ENCODE measurements at regions not wholly inside any gene's neighbourhood (a gene's known extent, or its start where the extent isn't known, plus 50 kb on each side); places are given as distances from the start of the nearest gene placed in this dataset.

DNA sequence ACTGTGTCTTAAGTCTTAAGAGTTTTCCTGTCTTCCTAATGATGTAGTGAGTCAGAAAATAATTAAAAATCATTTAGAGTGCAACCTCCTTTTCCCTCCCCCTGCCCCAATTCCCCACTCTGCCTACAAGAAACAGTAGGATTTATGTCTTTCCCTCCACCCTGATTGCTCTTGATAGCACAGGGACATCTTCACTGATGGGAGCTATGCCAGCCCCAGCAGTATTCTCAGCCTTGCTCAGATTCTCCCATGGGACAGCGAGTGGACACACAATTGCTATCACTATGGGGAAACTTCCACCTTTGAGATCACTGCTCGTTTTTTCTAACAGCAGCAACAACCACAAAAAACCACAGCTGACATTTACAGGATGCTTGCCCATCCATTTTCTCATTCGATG, 216.6 kb upstream of the PLXNA2 start:
- no peaks in the 10 kb centered on the region for H3K27me3 ChIP-seq (replicated peaks; ENCODE audit: insufficient read depth, low read length)
- no peak overlapping the region for H3K4me2 ChIP-seq (ENCODE audit: low read depth, low read length)
- TF ChIP-seq EZH2phosphoT487 (IDR thresholded peaks at IDR 0.05; ENCODE audit: low read length): no peak
- TF ChIP-seq, protein P1, sequence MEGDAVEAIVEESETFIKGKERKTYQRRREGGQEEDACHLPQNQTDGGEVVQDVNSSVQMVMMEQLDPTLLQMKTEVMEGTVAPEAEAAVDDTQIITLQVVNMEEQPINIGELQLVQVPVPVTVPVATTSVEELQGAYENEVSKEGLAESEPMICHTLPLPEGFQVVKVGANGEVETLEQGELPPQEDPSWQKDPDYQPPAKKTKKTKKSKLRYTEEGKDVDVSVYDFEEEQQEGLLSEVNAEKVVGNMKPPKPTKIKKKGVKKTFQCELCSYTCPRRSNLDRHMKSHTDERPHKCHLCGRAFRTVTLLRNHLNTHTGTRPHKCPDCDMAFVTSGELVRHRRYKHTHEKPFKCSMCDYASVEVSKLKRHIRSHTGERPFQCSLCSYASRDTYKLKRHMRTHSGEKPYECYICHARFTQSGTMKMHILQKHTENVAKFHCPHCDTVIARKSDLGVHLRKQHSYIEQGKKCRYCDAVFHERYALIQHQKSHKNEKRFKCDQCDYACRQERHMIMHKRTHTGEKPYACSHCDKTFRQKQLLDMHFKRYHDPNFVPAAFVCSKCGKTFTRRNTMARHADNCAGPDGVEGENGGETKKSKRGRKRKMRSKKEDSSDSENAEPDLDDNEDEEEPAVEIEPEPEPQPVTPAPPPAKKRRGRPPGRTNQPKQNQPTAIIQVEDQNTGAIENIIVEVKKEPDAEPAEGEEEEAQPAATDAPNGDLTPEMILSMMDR (IDR thresholded peaks at IDR 0.05; ENCODE audit: low read length): no peak
- no peaks in the 10 kb centered on the region for H3K36me3 ChIP-seq (replicated peaks; ENCODE audit: insufficient read depth, low read length)
- no peaks in the 10 kb centered on the region for H4K20me1 ChIP-seq (ENCODE audit: insufficient read depth, low read length)
- no peak overlapping the region for H3K27ac ChIP-seq (ENCODE audit: low read length)
- H3K79me2 ChIP-seq (ENCODE audit: low read length): no peaks in the 10 kb centered on the region
- no peaks in the 10 kb centered on the region for H3F3A ChIP-seq (ENCODE audit: insufficient read depth, low read length)
- no peak overlapping the region for H2AFZ ChIP-seq (ENCODE audit: low read length)
- H3K4me3 ChIP-seq (ENCODE audit: low read length): no peak overlapping the region
- H3K9ac ChIP-seq (ENCODE audit: low read length): no peak overlapping the region
- H3K9me3 ChIP-seq (replicated peaks; ENCODE audit: insufficient read depth, low read length): no peaks in the 10 kb centered on the region
- DNase-seq: no peak
- H3K9me2 ChIP-seq (replicated peaks; ENCODE audit: insufficient read depth, low read length): no peaks in the 10 kb centered on the region
- no peaks in the 10 kb centered on the region for H3K4me1 ChIP-seq (ENCODE audit: low read length)

DNA sequence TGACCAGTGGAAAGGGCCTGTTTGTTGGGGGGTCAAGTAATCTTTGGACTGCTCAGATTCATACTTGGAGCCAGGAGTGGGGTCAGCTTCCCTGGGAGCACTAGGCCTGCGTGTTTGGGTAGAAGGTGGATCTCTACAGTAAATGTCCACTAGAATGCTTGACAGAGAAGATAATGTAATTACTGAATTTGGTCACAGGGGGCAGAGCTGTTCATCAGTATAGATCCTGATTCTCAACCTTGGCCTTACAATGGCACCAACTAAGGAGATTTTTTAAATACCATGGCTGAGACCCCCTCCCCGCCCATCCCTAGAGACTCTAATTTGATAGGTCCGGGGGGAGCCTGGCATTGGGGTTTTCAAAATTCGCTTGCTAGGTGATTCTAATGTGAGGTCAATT, 217.5 kb upstream of the PLXNA2 start:
- TF ChIP-seq, protein P1 (IDR thresholded peaks at IDR 0.05; ENCODE audit: low read length): peak; percentile 32
- TF ChIP-seq EZH2phosphoT487 (IDR thresholded peaks at IDR 0.05; ENCODE audit: low read length) (no peak), EZH2 (optimal IDR thresholded peaks at IDR 0.05; ENCODE audit: low read depth, low read length) (no peak)
- no peaks in the 10 kb centered on the region for H3K27me3 ChIP-seq (replicated peaks; ENCODE audit: insufficient read depth, low read length)
- peak; percentile 22 for DNase-seq

DNA sequence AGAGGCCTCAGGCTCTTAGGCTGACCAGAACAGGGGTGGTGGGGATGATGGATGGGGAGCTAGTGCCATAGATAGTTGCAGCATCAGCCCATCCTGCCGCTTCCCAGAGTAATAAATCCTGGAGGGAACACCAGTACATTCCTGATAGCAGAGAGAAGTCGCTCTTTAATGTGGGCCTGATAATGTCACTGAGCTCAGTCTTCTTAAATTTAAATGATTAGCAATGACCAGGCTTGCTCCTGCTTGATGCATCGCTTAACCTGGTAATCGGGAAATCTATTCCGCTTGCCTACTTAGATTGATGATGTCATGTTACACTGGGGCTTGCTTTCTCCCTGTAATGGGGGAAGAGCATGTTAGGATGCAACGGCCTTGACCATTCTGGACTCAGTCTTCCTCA, 218.6 kb upstream of the PLXNA2 start:
- no peaks in the 10 kb centered on the region for H3K9me3 ChIP-seq (replicated peaks; ENCODE audit: insufficient read depth, low read length)
- H3K79me2 ChIP-seq (ENCODE audit: low read length): no peaks in the 10 kb centered on the region
- H3K9me2 ChIP-seq (replicated peaks; ENCODE audit: insufficient read depth, low read length): no peaks in the 10 kb centered on the region
- H3K27ac ChIP-seq (ENCODE audit: low read length): no peak overlapping the region
- H4K20me1 ChIP-seq (ENCODE audit: insufficient read depth, low read length): no peaks in the 10 kb centered on the region
- TF ChIP-seq EZH2phosphoT487 (IDR thresholded peaks at IDR 0.05; ENCODE audit: low read length) (no peak), EZH2 (optimal IDR thresholded peaks at IDR 0.05; ENCODE audit: low read depth, low read length) (no peak)
- TF ChIP-seq, protein P1 (IDR thresholded peaks at IDR 0.05; ENCODE audit: low read length): no peak
- H3K36me3 ChIP-seq (replicated peaks; ENCODE audit: insufficient read depth, low read length): no peaks in the 10 kb centered on the region
- no peak overlapping the region for H2AFZ ChIP-seq (ENCODE audit: low read length)
- H3K4me2 ChIP-seq (ENCODE audit: low read depth, low read length): no peak overlapping the region
- H3K27me3 ChIP-seq (replicated peaks; ENCODE audit: insufficient read depth, low read length): no peaks in the 10 kb centered on the region
- no peak overlapping the region for H3K4me3 ChIP-seq (ENCODE audit: low read length)
- H3K9ac ChIP-seq (ENCODE audit: low read length): no peak overlapping the region
- H3F3A ChIP-seq (ENCODE audit: insufficient read depth, low read length): no peaks in the 10 kb centered on the region
- no peaks in the 10 kb centered on the region for H3K4me1 ChIP-seq (ENCODE audit: low read length)
- DNase-seq: no peak

More for the DNA sequence above, 217.5 kb upstream of the PLXNA2 start:
- no peaks in the 10 kb centered on the region for H3F3A ChIP-seq (ENCODE audit: insufficient read depth, low read length)
- H3K4me1 ChIP-seq (ENCODE audit: low read length): no peaks in the 10 kb centered on the region
- H3K4me2 ChIP-seq (ENCODE audit: low read depth, low read length): no peak overlapping the region
- H4K20me1 ChIP-seq (ENCODE audit: insufficient read depth, low read length): no peaks in the 10 kb centered on the region
- no peak overlapping the region for H3K27ac ChIP-seq (ENCODE audit: low read length)
- no peak overlapping the region for H3K9ac ChIP-seq (ENCODE audit: low read length)
- H2AFZ ChIP-seq (ENCODE audit: low read length): no peak overlapping the region
- no peak overlapping the region for H3K4me3 ChIP-seq (ENCODE audit: low read length)
- no peaks in the 10 kb centered on the region for H3K9me2 ChIP-seq (replicated peaks; ENCODE audit: insufficient read depth, low read length)
- H3K9me3 ChIP-seq (replicated peaks; ENCODE audit: insufficient read depth, low read length): no peaks in the 10 kb centered on the region
- no peaks in the 10 kb centered on the region for H3K79me2 ChIP-seq (ENCODE audit: low read length)
- H3K36me3 ChIP-seq (replicated peaks; ENCODE audit: insufficient read depth, low read length): no peaks in the 10 kb centered on the region

All from MM.1S (cell line).